Pancreas (tissue), 10 donors: ENCODE measurements at regions not wholly inside any gene's neighbourhood (a gene's known extent, or its start where the extent isn't known, plus 50 kb on each side); places are given as distances from the start of the nearest gene placed in this dataset.

ENCODE experiments used
- ATAC-seq, 4 donors: fragments of 200-7000 bp; cut with Tn5 transposase; one replicate each; pipeline versions ENCODE4 v1.8.0 to v1.9.1; 2020; ENCODE audit warnings: mild to moderate bottlenecking in 4 of 4, moderate library complexity in 4 of 4
- DNase-seq, 6 donors: peaks; one replicate each; pipeline ENCODE4 v3.0.0-alpha.2; 2020
- FAIRE-seq: peaks from 2 replicates; lab custom pipeline; 2012; peaks lifted over from hg19 to GRCh38; lab: Jason Lieb, UNC
- H3K27ac ChIP-seq, 4 donors: fragments of 200-600 bp; sonication (generic); 1 replicate in 3 of 4; 2 replicates in 1 of 4; pipeline versions ENCODE4 v1.5.0 to v1.8.0; 2020
- H3K27me3 ChIP-seq, 4 donors: fragments of 200-600 bp; one replicate each; pipeline ENCODE4 v1.8.0; 2021
- H3K36me3 ChIP-seq, 3 donors: fragments of 200-600 bp; sonication (generic) in 1 of 3; one replicate each; pipeline versions ENCODE4 v1.5.0 to v1.8.0; 2020 to 2021
- H3K4me1 ChIP-seq, 3 donors: fragments of 200-600 bp; one replicate each; pipeline ENCODE4 v1.8.0; 2021
- H3K4me3 ChIP-seq, 4 donors: fragments of 200-600 bp; sonication (generic) in 2 of 4; one replicate each; pipeline versions ENCODE4 v1.5.0 to v1.8.0; 2020 to 2021
- H3K9me3 ChIP-seq, 4 donors: fragments of 200-600 bp; one replicate each; pipeline ENCODE4 v1.8.0; 2021
- CTCF ChIP-seq, 4 donors: fragments of 200-600 bp; sonication (generic) in 3 of 4; IDR thresholded peaks; one replicate each; pipeline versions ENCODE4 v1.5.0 to v1.8.0; 2021; ENCODE audit warnings: antibody characterized with exemption in 4 of 4
- WGBS, 2 donors: extraction: QIAGEN DNeasy Blood & Tissue Kit; methylation state at CpG; one replicate each; pipeline ENCODE4 v1.1.7; 2013; 5-methylcytosine and 5-hydroxymethylcytosine counted together
- intact Hi-C, 3 donors: fragments of 100-400 bp; cut with DNase I; formaldehyde crosslinking; loops; one replicate each; pipeline versions ENCODE4 v1.11.1 to v1.14.2; 2022
- donor health status: healthy with polysubstance abuse.
- donor health status: DM: no; HTN: no; CAD: no; lungs with moderate emphysema.
- donor health status: DM: no; HTN: no; CAD: no.
- donor health status: control.
- donor health status: control.
- donor health status: Bipolar disorder and iron deficiency.
- donor health status: DM: yes; HTN: yes; CAD: no.
- donor health status: DM: no; HTN: no; CAD: no.
- donor health status: DM: no; HTN: no; CAD: no.
- donor health status: DM: yes; HTN: yes; CAD: no.

- Histone ChIP-seq H3K4me3 (no peak overlapping the region), H3K36me3 (no peaks in the 10 kb centered on the region), H3K9me3 (no peaks in the 10 kb centered on the region), H3K27me3 (no peaks in the 10 kb centered on the region), H3K27ac (no peak overlapping the region), H3K4me1 (no peaks in the 10 kb centered on the region)
- intact Hi-C loops = no loop called here
- FAIRE-seq (no peak), ATAC-seq (no peak), DNase-seq (no peak)
- TF ChIP-seq CTCF (IDR thresholded peaks at IDR 0.05) = no peak
- 49 to 63% methylated on average over 7 of the region's 7 CpGs for whole genome bisulfite sequencing, 2 donors
Observed at GRCh38 chr18:78794071-78794430, 185.6 kb upstream of the SALL3 start.

GRCh38 chr18:78796693-78797455, 182.7 kb upstream of the SALL3 start:
- DNase-seq (no peak), FAIRE-seq (no peak), ATAC-seq (no peak)
- H3K36me3 ChIP-seq = no peaks in the 10 kb centered on the region
- WGBS, 2 donors = 84 to 91% methylated on average over 67 of the region's 67 CpGs
- no peaks in the 10 kb centered on the region for H3K4me1 ChIP-seq
- H3K4me3 ChIP-seq = no peak overlapping the region
- H3K9me3 ChIP-seq = no peaks in the 10 kb centered on the region
- no peaks in the 10 kb centered on the region for H3K27me3 ChIP-seq
- no peak for TF ChIP-seq CTCF (IDR thresholded peaks at IDR 0.05)
- H3K27ac ChIP-seq = no peak overlapping the region
- intact Hi-C loops = no loop called here

GRCh38 chr18:78797499-78797898, 182.1 kb upstream of the SALL3 start:
- intact Hi-C loops = no loop called here
- H3K36me3 ChIP-seq = no peaks in the 10 kb centered on the region
- H3K27ac ChIP-seq = no peak overlapping the region
- no peaks in the 10 kb centered on the region for H3K4me1 ChIP-seq
- ATAC-seq = no peak
- no peaks in the 10 kb centered on the region for H3K9me3 ChIP-seq
- FAIRE-seq = no peak
- 75 to 90% methylated on average over 11 of the region's 11 CpGs for WGBS, 2 donors
- H3K27me3 ChIP-seq = no peaks in the 10 kb centered on the region
- H3K4me3 ChIP-seq = no peak overlapping the region
- TF ChIP-seq CTCF (IDR thresholded peaks at IDR 0.05) = no peak
- no peak for DNase-seq

- Histone ChIP-seq H3K27me3 (no peaks in the 10 kb centered on the region), H3K36me3 (no peaks in the 10 kb centered on the region), H3K27ac (no peak overlapping the region), H3K4me1 (no peaks in the 10 kb centered on the region), H3K9me3 (no peaks in the 10 kb centered on the region), H3K4me3 (no peak overlapping the region)
- ATAC-seq (no peak), DNase-seq (no peak), FAIRE-seq (no peak)
- WGBS, 2 donors = 65 to 78% methylated on average over 29 of the region's 29 CpGs
- intact Hi-C loops = no loop called here
- no peak for TF ChIP-seq CTCF (IDR thresholded peaks at IDR 0.05)
Observed at GRCh38 chr18:78798402-78799175, 181.0 kb upstream of the SALL3 start.
